Non-pigmented ciliary epithelial cell (primary cell): ENCODE measurements at regions not wholly inside any gene's neighbourhood (a gene's known extent, or its start where the extent isn't known, plus 50 kb on each side); places are given as distances from the start of the nearest gene placed in this dataset.
"Not testable (repeated sequence)": the region's sequence is repeated elsewhere in the genome, so short reads cannot be mapped to it uniquely, and the experiment has no call there.

Experiments
- DNase-seq: peaks from one replicate; pipeline ENCODE4 v3.0.0-alpha.2; 2010; ENCODE audit warnings: low read depth

DNA sequence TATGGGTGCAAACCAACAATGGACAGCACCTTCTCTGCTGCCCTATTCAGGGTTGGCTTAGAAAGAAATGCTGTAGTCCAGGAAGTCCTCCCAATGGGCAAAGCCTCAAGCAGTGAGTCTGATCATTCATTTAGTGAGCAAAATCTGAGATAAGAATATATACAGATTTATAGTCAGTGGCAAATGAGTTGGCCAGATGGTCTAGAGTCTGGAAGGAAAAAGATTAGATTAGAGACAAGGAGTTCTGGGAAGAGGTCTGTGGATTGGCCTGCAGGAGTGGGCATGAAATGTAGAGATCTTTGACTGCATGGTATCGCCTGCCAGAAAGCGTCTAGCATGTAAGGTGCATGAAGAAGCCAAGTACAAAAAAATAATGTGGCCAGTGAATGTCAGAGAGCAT is 201.9 kb upstream of the PTER start:
- no peak for DNase-seq

- DNase-seq = no peak
Observed at GRCh38 chr10:16242446-16242845, 194.4 kb upstream of the PTER start.

- DNase-seq = no peak
Observed at GRCh38 chr10:16242859-16243613, 193.8 kb upstream of the PTER start.

DNA sequence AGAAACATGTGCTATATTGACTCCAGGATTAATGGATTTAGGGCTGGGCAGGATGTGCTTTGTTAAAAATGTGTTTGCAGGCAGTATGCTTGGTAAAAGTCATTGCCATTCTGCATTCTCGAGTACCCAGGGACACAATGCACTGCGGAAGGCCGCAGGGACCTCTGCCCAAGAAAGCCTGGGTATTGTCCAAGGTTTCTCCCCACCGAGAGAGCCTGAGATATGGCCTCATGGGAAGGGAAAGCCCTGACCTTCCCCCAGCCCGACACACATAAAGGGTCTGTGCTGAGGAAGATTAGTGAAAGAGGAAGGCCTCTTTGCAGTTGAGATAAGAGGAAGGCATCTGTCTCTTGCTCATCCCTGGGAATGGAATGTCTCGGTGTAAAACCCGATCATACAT is 186.7 kb upstream of the PTER start:
- not testable (repeated sequence) for DNase-seq

- DNase-seq = no peak
Observed at GRCh38 chr10:16256336-16256735, 180.5 kb upstream of the PTER start.

GRCh38 chr10:16258291-16259040 is 178.3 kb upstream of the PTER start:
- DNase-seq = no peak

DNA sequence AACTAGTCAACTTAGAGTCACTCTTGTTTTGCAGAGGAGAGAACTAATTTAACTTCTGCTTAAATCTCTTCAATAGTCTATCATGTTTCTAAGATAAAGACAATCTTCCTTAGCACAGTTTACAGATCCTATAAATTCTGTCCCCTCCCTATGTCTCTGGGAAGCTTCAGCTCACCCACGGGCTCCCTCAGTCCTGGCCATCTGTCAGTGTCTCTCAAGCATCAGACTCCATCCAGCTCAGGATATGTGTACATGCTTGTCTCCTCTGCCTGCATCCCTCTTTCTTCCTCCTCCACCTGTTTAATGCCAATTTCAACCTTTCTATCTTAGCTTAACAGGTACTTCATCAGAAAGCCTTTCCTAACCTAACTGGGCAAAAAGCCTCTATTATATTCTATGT is 177.1 kb upstream of the PTER start:
- DNase-seq = no peak

DNA sequence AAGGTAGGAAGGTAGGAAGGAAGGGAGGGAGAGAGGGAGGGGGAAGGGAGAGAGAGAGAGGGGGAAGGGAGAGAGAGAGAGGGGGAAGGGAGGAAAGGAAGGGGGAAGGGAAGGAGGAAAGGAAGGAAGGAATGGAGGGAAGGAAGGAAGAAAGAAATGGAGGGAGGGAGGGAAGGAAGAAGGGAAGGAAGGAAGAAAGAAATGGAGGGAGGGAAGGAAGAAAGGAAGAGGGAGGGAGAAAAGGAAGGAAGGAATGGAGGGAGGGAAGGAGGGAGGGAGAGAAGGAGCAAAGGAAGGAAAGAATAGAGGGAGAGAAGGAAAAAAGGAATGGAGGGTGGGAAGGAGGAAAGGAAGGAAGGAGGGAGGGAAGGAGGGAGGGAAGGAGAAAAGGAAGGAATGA is 176.4 kb upstream of the PTER start:
- no peak for DNase-seq

DNA sequence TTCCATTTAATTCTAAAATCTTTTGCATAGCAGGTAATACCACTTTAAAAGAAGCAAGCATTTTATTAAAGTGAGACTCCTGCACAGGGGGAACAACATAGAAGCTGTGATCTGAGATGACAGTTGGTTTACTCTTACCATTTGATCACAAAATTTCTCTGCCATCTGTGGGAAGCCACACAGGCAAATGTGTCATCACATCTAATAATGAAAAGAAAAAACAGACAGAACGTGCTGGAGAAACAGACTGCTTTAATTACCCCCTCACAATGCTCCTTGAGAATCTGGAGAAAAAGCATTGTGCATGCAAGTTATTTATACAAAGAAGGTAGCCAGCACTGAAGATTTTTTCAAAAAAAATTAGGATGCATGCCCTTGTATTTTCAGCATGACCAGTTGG is 165.2 kb upstream of the PTER start:
- DNase-seq = no peak

DNA sequence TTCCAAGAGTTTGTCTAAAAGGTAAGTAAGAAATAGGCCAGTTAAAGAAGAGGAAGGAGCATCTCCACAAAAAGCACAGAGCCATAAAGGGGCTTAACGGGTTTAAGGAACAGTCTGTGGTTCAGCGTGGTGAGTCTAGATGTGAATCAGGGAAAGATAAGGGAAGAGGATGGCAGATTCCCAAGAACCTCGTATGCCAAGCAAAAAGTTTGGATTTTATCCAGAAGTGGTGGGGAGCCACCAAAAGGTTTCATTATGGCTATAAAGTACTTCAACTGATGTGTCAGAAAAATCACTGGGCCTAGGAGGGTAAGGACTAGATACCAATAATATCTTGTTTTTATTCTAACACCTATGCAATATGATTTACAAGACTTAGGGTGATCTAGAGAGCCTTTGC is 161.9 kb upstream of the PTER start:
- no peak for DNase-seq

DNA sequence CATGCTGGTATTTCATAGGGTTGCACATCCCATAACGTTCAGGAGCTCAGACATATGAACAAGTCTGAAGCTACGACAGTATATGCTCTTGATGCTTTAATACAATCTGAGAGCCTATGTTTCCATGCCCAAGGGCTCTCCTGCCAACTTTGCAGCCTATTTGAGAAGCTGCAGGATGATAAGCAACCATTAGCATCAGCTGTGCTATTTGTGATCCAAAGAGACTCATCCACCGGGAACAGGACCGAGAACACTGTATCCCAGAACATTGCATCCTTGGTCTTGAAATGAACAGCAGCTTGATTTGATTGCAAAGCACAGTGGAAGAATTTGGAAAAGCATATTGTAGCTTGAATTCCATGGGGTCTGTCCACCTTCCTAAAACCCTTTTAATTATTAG is 156.2 kb upstream of the PTER start:
- no peak for DNase-seq

GRCh38 chr10:16292366-16292765 is 144.4 kb upstream of the PTER start:
- DNase-seq = no peak

GRCh38 chr10:16297069-16297468 is 139.7 kb upstream of the PTER start:
- DNase-seq = no peak

DNA sequence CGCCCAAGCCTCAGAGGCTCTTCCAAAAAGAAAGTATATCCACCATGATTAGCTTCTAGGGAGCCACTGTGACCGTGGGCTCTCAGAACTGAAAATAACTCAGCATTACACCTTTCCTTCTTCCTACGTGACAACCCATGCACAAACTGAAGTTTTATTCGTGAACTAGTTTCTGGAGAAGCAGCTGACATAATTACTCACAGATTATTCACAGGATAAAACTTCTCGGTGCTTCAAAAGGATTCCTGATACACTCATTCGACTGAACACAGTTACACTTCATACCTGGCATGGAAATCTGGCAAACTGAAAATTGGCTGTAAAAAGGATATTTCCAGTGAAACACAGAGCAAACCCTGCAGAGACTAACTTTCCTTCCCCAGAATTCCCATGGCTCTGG is 139.2 kb upstream of the PTER start:
- DNase-seq = no peak

DNA sequence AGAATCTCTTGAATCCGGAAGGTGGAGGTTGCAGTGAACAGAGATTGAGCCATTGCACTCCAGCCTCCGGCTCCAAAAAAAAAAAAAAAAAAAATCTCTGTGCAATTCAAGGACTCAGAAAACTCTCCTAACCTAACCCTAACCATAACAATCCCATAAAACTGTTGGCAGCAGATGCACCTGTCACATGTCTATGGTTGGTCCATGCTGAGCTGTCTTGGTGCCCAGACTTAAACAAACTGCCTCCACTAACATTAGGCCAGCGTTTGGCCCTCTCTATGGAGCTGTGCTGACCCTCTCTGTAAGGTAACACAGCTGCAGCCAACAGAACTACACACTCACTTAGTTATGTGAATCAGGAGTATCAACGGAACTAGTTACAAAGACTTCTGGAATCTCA is 132.5 kb upstream of the PTER start:
- DNase-seq = no peak

GRCh38 chr10:16310440-16310839 is 126.4 kb upstream of the PTER start:
- no peak for DNase-seq

DNA sequence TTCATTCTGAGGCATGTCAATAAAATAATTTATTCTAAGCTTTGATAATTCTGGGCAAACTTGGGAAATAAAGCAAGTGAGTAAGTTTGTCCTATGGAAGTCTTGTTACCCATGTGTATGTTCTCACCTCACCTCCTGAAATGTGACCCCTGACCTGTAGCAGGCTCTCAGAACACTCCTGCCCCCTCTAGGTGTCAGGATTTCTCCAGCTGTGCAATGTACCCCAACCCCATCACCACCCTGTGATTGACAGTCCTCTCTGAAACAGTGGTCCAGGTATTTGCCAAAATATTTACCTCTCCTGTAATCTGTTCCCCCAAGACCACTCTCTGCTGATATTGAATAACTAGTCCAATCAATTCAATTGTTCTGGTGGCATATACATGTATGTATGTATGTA is 122.6 kb upstream of the PTER start:
- no peak for DNase-seq

DNA sequence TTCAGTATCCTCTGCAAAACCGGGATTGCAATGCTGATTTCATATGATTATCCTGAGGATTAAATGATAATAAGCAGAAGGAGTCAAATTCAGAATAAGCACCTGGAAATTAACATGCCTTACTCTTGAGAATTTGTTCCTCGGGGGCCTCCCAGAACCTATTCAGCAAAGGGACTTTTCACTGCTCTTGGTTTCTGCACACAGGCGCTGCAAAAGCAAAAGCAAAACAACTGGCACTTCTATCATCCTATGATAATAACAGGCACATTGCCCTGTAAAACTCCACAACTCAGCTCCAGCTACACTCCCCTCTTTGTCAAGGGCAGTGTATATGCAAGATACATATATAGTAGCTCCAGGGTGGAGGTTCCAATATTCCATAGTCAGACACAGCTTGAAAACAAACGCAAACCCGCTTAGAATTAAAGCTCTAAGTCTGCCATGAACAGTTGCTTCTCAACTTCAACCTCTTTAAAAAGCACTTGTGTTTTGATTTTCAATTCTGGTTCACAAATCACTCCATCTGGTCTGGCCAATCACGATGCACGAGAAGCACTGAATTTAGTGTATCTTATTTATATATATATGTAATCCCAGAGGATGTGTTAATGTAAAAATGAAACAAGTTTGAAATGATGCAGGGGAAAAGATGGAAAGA is 119.9 kb upstream of the PTER start:
- DNase-seq = no peak

GRCh38 chr10:16341637-16342036 is 95.2 kb upstream of the PTER start:
- no peak for DNase-seq

- DNase-seq = no peak
Observed at GRCh38 chr10:16348891-16349290, 87.9 kb upstream of the PTER start.

- no peak for DNase-seq
Observed at GRCh38 chr10:16352146-16352545, 84.7 kb upstream of the PTER start.

GRCh38 chr10:16360001-16360400 is 76.8 kb upstream of the PTER start:
- no peak for DNase-seq

DNA sequence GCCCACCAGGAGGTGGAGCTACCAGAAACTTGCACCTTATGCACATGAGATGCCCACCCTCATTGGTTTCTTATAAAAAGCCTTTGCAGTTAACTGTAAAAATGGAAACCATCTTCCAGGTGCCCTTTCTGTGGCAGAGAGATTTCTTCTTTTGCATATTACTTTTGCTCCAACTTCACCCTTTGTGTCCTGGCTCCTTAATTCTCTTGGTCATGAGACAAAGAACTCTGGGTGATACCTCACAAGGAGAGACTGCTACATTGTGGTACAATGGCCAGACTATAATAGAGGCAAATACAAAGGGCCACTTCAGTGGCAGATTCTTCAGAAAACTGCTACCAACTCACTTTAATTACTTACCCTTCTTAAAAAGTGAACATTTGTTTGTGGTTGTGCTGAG is 76.4 kb upstream of the PTER start:
- DNase-seq = no peak
